ENCODE measurements at regions not wholly inside any gene's neighbourhood (a gene's known extent, or its start where the extent isn't known, plus 50 kb on each side); places are given as distances from the start of the nearest gene placed in this dataset.

GRCh38 chr5:61263561-61264272 lies 68.3 kb upstream of the ZSWIM6 start (continued):
- TF ChIP-seq PRDM10 (IDR thresholded peaks at IDR 0.05; ENCODE audit: partially characterized antibody) (no peak), PML (IDR thresholded peaks at IDR 0.05; ENCODE audit: low read length) (no peak), ARID2 (IDR thresholded peaks at IDR 0.05) (no peak), ZNF354B (CRISPR knock-in tag; IDR thresholded peaks at IDR 0.05) (no peak), MAFG (tag; conservative IDR thresholded peaks at IDR 0.05) (no peak), CTBP1 (IDR thresholded peaks at IDR 0.05; ENCODE audit: borderline replicate concordance) (no peak), CREM (IDR thresholded peaks at IDR 0.05; ENCODE audit: low read depth) (no peak), SRSF9 (IDR thresholded peaks at IDR 0.05; ENCODE audit: borderline replicate concordance, low read depth, low read length) (no peak), SMAD2 (IDR thresholded peaks at IDR 0.05; ENCODE audit: low read depth, low read length) (no peak), PPARD (CRISPR knock-in tag; IDR thresholded peaks at IDR 0.05) (no peak)
- TF ChIP-seq, protein P1, sequence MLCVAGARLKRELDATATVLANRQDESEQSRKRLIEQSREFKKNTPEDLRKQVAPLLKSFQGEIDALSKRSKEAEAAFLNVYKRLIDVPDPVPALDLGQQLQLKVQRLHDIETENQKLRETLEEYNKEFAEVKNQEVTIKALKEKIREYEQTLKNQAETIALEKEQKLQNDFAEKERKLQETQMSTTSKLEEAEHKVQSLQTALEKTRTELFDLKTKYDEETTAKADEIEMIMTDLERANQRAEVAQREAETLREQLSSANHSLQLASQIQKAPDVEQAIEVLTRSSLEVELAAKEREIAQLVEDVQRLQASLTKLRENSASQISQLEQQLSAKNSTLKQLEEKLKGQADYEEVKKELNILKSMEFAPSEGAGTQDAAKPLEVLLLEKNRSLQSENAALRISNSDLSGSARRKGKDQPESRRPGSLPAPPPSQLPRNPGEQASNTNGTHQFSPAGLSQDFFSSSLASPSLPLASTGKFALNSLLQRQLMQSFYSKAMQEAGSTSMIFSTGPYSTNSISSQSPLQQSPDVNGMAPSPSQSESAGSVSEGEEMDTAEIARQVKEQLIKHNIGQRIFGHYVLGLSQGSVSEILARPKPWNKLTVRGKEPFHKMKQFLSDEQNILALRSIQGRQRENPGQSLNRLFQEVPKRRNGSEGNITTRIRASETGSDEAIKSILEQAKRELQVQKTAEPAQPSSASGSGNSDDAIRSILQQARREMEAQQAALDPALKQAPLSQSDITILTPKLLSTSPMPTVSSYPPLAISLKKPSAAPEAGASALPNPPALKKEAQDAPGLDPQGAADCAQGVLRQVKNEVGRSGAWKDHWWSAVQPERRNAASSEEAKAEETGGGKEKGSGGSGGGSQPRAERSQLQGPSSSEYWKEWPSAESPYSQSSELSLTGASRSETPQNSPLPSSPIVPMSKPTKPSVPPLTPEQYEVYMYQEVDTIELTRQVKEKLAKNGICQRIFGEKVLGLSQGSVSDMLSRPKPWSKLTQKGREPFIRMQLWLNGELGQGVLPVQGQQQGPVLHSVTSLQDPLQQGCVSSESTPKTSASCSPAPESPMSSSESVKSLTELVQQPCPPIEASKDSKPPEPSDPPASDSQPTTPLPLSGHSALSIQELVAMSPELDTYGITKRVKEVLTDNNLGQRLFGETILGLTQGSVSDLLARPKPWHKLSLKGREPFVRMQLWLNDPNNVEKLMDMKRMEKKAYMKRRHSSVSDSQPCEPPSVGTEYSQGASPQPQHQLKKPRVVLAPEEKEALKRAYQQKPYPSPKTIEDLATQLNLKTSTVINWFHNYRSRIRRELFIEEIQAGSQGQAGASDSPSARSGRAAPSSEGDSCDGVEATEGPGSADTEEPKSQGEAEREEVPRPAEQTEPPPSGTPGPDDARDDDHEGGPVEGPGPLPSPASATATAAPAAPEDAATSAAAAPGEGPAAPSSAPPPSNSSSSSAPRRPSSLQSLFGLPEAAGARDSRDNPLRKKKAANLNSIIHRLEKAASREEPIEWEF (CRISPR knock-in tag; IDR thresholded peaks at IDR 0.05), result no peak

Data from K562 (cell line).